Heart right ventricle (tissue), 16 donors: ENCODE measurements at regions not wholly inside any gene's neighbourhood (a gene's known extent, or its start where the extent isn't known, plus 50 kb on each side); places are given as distances from the start of the nearest gene placed in this dataset.

ENCODE experiments used
- ATAC-seq, 8 donors: fragments of 200-7000 bp; cut with Tn5 transposase; one replicate each; pipeline ENCODE4 v1.9.1; 2020; ENCODE audit warnings: mild to moderate bottlenecking in 8 of 8, moderate library complexity in 8 of 8, moderate number of reproducible peaks in 1 of 8
- DNase-seq, 2 donors: peaks; one replicate each; pipeline ENCODE4 v3.0.0-alpha.2; 2020
- H3K27ac ChIP-seq, 10 donors: fragments of 200-600 bp; sonication (generic) in 2 of 10; one replicate each; pipeline versions ENCODE4 v1.5.0 to v1.8.0; 2020 to 2022; ENCODE audit warnings: mild to moderate bottlenecking in 3 of 10
- H3K27me3 ChIP-seq, 7 donors: fragments of 200-600 bp; one replicate each; pipeline ENCODE4 v1.8.0; 2021 to 2022; ENCODE audit warnings: mild to moderate bottlenecking in 2 of 7
- H3K36me3 ChIP-seq, 9 donors: fragments of 200-600 bp; sonication (generic) in 1 of 9; one replicate each; pipeline versions ENCODE4 v1.5.0 to v1.8.0; 2020 to 2022; ENCODE audit warnings: mild to moderate bottlenecking in 2 of 9
- H3K4me1 ChIP-seq, 9 donors: fragments of 200-600 bp; sonication (generic) in 1 of 9; one replicate each; pipeline versions ENCODE4 v1.5.0 to v1.8.0; 2020 to 2022; ENCODE audit warnings: mild to moderate bottlenecking in 4 of 9
- H3K4me3 ChIP-seq, 10 donors: fragments of 200-600 bp; sonication (generic) in 2 of 10; one replicate each; pipeline versions ENCODE4 v1.5.0 to v1.8.0; 2020 to 2022; ENCODE audit warnings: mild to moderate bottlenecking in 7 of 10, moderate library complexity in 2 of 10
- H3K9me3 ChIP-seq, 11 donors: fragments of 200-600 bp in 10 of 11; sonication (generic) in 2 of 11; one replicate each; pipeline versions ENCODE4 v1.5.0 to v1.8.0; 2013 to 2022; ENCODE audit warnings: mild to moderate bottlenecking in 2 of 11, control low read depth in 1 of 11, moderate library complexity in 1 of 11
- WGBS, 2 donors: extraction: QIAGEN DNeasy Blood & Tissue Kit; methylation state at CpG; one replicate each; pipeline ENCODE4 v1.1.7; 2013; ENCODE audit warnings: inconsistent platforms in 1 of 2; 5-methylcytosine and 5-hydroxymethylcytosine counted together
- intact Hi-C, 10 donors: fragments of 100-400 bp; cut with DNase I; formaldehyde crosslinking; loops; one replicate each; pipeline versions ENCODE4 v1.11.1 to v1.14.2; 2022
- TF ChIP-seq, protein P1 (sequence below), 9 donors: fragments of 200-600 bp; sonication (generic) in 2 of 9; IDR thresholded peaks; one replicate each; pipeline versions ENCODE4 v1.5.0 to v1.8.0; 2021 to 2022; ENCODE audit warnings: antibody characterized with exemption in 9 of 9, mild to moderate bottlenecking in 5 of 9, moderate library complexity in 1 of 9
- donor health status: Arrhythmogenic right ventricular cardiomyopathy.
- donor health status: ischemic (EF 13 %, LVEDD 7.1; RV severe dilation, severe dysfunction).
- donor health status: healthy with polysubstance abuse.
- donor health status: DM: no; HTN: yes; CAD: no.
- donor health status: DM: no; HTN: no; CAD: no.
- donor health status: ischemic (EF 25% LVEDD 6.9; RV normal size, moderate dysfunction).
- donor health status: ischemic (EF 25% LVEDD 5.7; RV mildly dilated, moderate dysfunction).
- donor health status: healthy.
- donor health status: DM: yes; HTN: yes; CAD: no.
- donor health status: Ischemic cardiomyopathy.
- donor health status: ischemic (EF 35%, LVEDD 5.7; RV mildly dilated, moderate dysfunction).
- donor health status: nonischemic (EF 11% LVEDD 7.7; RV severe dilation, severe dysfunction).
- donor health status: DM: yes; HTN: yes; CAD: no.
- donor health status: PGD.
- donor health status: ischemic (EF 29% LVEDD 5.4; RV normal size, mild dysfunction).
- donor health status: nonischemic (EF 23%, LVEDD 6.1; RV moderate dilation, normal function).

DNA sequence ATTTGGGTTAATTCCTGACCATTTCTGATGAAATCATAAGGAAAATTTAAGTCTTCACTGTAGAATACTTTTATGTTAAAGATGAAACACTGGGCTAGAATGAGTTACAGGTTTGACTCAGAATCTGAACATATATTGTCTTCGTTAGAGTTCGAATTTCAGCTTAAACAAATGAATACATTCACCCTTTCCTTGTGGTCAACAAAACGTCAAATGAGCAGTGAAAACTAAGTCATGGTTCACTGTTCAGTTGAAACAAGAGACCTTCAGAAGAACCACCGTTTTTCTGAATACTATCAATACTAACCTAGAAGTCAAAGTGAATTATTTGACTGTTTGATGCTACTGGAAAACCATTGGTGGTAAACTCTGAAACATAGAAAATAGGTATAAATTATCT lies 235.2 kb upstream of the ZWINT start:
- 59 to 72% methylated on average over 4 of the region's 4 CpGs for WGBS, 2 donors
- no peak overlapping the region for H3K27ac ChIP-seq

DNA sequence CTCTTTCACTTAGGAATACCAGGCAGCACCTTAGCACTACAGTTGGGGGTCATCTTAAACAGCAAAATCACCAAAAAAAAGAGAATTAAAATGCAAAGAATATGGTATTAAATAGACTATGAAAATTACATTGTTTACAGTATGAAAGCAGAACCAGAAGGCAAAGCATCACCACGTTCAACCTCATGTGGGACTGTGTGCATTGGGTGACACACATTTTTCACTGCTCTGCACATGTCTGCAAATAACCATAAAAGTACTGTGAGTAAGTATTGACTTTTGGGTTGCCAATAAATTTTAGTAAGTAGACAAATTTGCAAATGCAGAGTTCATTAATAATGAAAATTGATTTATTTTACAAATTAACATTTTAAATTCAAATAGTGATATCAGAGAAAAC lies 232.1 kb upstream of the ZWINT start:
- TF ChIP-seq, protein P1, sequence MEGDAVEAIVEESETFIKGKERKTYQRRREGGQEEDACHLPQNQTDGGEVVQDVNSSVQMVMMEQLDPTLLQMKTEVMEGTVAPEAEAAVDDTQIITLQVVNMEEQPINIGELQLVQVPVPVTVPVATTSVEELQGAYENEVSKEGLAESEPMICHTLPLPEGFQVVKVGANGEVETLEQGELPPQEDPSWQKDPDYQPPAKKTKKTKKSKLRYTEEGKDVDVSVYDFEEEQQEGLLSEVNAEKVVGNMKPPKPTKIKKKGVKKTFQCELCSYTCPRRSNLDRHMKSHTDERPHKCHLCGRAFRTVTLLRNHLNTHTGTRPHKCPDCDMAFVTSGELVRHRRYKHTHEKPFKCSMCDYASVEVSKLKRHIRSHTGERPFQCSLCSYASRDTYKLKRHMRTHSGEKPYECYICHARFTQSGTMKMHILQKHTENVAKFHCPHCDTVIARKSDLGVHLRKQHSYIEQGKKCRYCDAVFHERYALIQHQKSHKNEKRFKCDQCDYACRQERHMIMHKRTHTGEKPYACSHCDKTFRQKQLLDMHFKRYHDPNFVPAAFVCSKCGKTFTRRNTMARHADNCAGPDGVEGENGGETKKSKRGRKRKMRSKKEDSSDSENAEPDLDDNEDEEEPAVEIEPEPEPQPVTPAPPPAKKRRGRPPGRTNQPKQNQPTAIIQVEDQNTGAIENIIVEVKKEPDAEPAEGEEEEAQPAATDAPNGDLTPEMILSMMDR (IDR thresholded peaks at IDR 0.05) = no peak
- DNase-seq = no peak
- Histone ChIP-seq H3K27ac (no peak overlapping the region), H3K4me3 (no peak overlapping the region), H3K4me1 (no peaks in the 10 kb centered on the region), H3K27me3 (no peaks in the 10 kb centered on the region), H3K9me3 (no peaks in the 10 kb centered on the region), H3K36me3 (no peaks in the 10 kb centered on the region)
- no peak for ATAC-seq
- WGBS, 2 donors = 66 to 76% methylated on average over 1 of the region's 1 CpG
- intact Hi-C loops = no loop called here

More for the DNA sequence above, 235.2 kb upstream of the ZWINT start:
- no peaks in the 10 kb centered on the region for H3K9me3 ChIP-seq
- H3K4me3 ChIP-seq = no peak overlapping the region
- no peaks in the 10 kb centered on the region for H3K36me3 ChIP-seq
- no peaks in the 10 kb centered on the region for H3K4me1 ChIP-seq
- DNase-seq (no peak), ATAC-seq (no peak)
- TF ChIP-seq, protein P1 (IDR thresholded peaks at IDR 0.05) = no peak
- intact Hi-C loops = no loop called here
- H3K27me3 ChIP-seq = no peaks in the 10 kb centered on the region

DNA sequence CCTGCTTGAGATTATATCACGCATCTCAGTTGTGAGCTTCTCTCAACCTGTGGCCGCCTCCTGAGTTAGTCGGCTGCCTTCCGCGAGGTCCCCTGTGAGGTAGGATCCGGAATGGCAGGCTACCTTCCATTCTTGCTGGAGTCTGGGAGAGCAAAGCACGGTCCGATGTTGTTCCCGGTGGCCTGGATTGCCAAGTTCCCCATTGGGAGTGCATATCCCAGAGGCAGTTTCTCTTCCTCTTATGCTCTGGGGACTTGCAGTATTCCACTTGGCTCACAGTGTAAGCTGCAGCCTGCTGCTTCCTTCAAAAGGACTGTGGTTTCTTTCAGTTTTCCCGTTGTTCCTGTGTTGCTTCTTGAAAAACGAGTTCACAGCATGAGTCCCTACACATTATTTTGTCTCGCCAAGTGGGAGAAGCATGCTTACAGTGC lies 225.4 kb upstream of the ZWINT start:
- H3K27me3 ChIP-seq = no peaks in the 10 kb centered on the region
- no peak overlapping the region for H3K4me3 ChIP-seq
- intact Hi-C loops = no loop called here
- WGBS, 2 donors = 64 to 74% methylated on average over 12 of the region's 12 CpGs
- TF ChIP-seq, protein P1 (IDR thresholded peaks at IDR 0.05) = no peak
- H3K36me3 ChIP-seq = no peaks in the 10 kb centered on the region
- peak in 2 of 8 donors; percentile 23 to 42 for ATAC-seq
- DNase-seq = no peak
- peaks cover 0 to 11% (median 0%) of the 10 kb centered on the region in 9 donors for H3K4me1 ChIP-seq
- no peaks in the 10 kb centered on the region for H3K9me3 ChIP-seq
- H3K27ac ChIP-seq = peak overlapping the region in 1 of 10 donors; percentile 29

DNA sequence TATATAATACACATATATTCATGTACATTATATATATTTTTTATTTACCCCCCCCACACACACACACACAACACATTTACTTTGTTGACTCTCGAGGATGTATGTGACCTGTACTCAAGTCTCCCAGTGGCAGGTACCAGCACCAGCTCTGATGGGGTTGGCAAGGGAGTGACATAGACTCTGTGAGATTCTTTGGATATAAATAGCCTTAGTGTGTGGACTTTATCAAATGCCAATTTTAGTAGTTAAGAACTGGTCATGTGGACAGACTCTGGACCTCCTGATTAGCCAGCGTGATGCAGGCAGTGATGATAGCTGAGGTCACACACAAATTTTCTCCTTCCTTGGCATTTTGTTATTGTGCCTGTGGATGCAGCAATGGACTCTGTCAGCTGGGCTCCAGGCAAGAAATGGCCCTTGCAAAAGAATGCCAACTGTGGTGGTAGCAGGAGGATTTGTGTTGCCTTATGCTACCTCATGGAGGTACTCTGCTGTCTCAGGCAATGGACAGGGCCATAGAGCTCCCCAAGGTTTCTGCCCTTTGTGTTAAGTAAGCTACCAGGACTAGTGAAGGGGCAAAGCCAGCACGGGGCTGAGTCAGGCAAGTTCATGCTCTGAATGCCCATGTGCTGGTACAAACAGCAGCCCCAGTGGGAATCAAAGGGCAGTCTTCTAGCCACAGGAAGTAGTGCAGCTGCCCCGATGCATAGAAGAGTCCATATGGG lies 224.6 kb upstream of the ZWINT start:
- no peak overlapping the region for H3K4me3 ChIP-seq
- peak overlapping the region in 4 of 10 donors; percentile 21 to 39 (median 32) for H3K27ac ChIP-seq
- DNase-seq (peak in 1 of 2 donors; percentile 19), ATAC-seq (peak; percentile 86 to 100 (median 96))
- no peaks in the 10 kb centered on the region for H3K27me3 ChIP-seq
- no peaks in the 10 kb centered on the region for H3K9me3 ChIP-seq
- WGBS, 2 donors = 49 to 53% methylated on average over 4 of the region's 4 CpGs
- TF ChIP-seq, protein P1 (IDR thresholded peaks at IDR 0.05) = no peak
- no peaks in the 10 kb centered on the region for H3K36me3 ChIP-seq
- H3K4me1 ChIP-seq = peaks cover 0 to 11% (median 0%) of the 10 kb centered on the region in 9 donors
- intact Hi-C loops = no loop called here
